ENCODE measurements at regions not wholly inside any gene's neighbourhood (a gene's known extent, or its start where the extent isn't known, plus 50 kb on each side); places are given as distances from the start of the nearest gene placed in this dataset.

GRCh38 chr1:108079440-108080025 lies 114.6 kb upstream of the VAV3 start:
- no peak for TF ChIP-seq ZNF800 (CRISPR knock-in tag; IDR thresholded peaks at IDR 0.05)
- TF ChIP-seq ZNF720 (CRISPR knock-in tag; IDR thresholded peaks at IDR 0.05) = no peak
- TF ChIP-seq TCF12 (IDR thresholded peaks at IDR 0.05) = no peak
- TF ChIP-seq TCF12 (CRISPR knock-in tag; IDR thresholded peaks at IDR 0.05) = no peak
- no peak for TF ChIP-seq ZNF207 (IDR thresholded peaks at IDR 0.05; ENCODE audit: borderline replicate concordance)

Data from HepG2 (cell line).